Psoas muscle (tissue), 7 donors: ENCODE measurements at regions not wholly inside any gene's neighbourhood (a gene's known extent, or its start where the extent isn't known, plus 50 kb on each side); places are given as distances from the start of the nearest gene placed in this dataset.

Experiments
- ATAC-seq, 4 donors: fragments of 200-7000 bp; cut with Tn5 transposase; one replicate each; pipeline ENCODE4 v1.9.1; 2020; ENCODE audit warnings: moderate library complexity in 3 of 4, mild to moderate bottlenecking in 2 of 4
- DNase-seq, 2 donors: peaks; one replicate each; pipeline ENCODE4 v3.0.0-alpha.2; 2020
- H3K27ac ChIP-seq: fragments of 200-600 bp; one replicate; pipeline ENCODE4 v1.8.0; 2022
- H3K27me3 ChIP-seq, 3 donors: fragments of 200-600 bp in 1 of 3; one replicate each; pipeline versions ENCODE4 v1.6.1 to v1.8.0; 2013 to 2022; ENCODE audit warnings: low read length in 2 of 3, mild to moderate bottlenecking in 2 of 3, moderate library complexity in 1 of 3; ENCODE audit not compliant: insufficient read depth in 3 of 3
- H3K36me3 ChIP-seq, 2 donors: fragments of 200-600 bp in 1 of 2; one replicate each; pipeline versions ENCODE4 v1.6.1 to v1.8.0; 2013 to 2022; ENCODE audit warnings: low read depth in 1 of 2, mild to moderate bottlenecking in 1 of 2, moderate library complexity in 1 of 2; ENCODE audit not compliant: insufficient read depth in 1 of 2
- H3K4me1 ChIP-seq: fragments of 200-600 bp; one replicate; pipeline ENCODE4 v1.8.0; 2022
- H3K4me3 ChIP-seq: fragments of 200-600 bp; one replicate; pipeline ENCODE4 v1.8.0; 2022; ENCODE audit warnings: mild to moderate bottlenecking
- H3K9me3 ChIP-seq: fragments of 200-600 bp; one replicate; pipeline ENCODE4 v1.8.0; 2022
- CTCF ChIP-seq: fragments of 200-600 bp; IDR thresholded peaks from one replicate; pipeline ENCODE4 v1.8.0; 2022; ENCODE audit warnings: antibody characterized with exemption
- WGBS, 3 donors: extraction: QIAGEN DNeasy Blood & Tissue Kit; methylation state at CpG; one replicate each; pipeline versions ENCODE4 v1.1.6 to v1.1.7; 2013; 5-methylcytosine and 5-hydroxymethylcytosine counted together
- intact Hi-C, 2 donors: fragments of 100-400 bp; cut with DNase I; formaldehyde crosslinking; loops; one replicate each; pipeline versions ENCODE4 v1.11.0 to v1.14.2; 2022
- donor health status: healthy with polysubstance abuse.
- donor health status: DM: no; HTN: no; CAD: no; lungs with moderate emphysema.
- donor health status: Bipolar disorder and iron deficiency.
- donor health status: healthy.
- donor health status: DM: yes; HTN: yes; CAD: no.
- donor health status: DM: no; HTN: no; CAD: no.
- donor health status: DM: yes; HTN: yes; CAD: no.

DNA sequence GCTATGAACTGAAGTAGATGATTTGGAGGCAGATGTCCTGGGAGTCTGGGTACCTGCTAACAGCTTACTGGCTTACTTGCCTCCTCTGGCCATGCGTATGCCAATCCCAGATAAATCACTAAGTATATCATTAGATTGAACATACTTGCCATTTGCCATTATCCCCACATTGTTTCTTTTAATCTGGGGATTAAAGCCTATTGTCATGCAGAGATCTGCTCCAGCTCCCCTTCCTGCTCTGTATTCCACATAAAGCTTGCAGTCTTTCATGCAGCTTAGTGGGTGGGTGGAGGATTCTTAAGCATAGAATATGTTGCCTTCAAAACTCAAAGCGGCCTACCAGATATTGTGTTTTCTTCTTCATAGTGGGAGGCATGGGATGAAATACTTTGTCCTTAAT lies 311.8 kb upstream of the MMADHC start:
- Histone ChIP-seq H3K4me3 (no peak overlapping the region), H3K36me3 (no peaks in the 10 kb centered on the region), H3K27me3 (no peaks in the 10 kb centered on the region), H3K9me3 (no peaks in the 10 kb centered on the region), H3K27ac (no peak overlapping the region), H3K4me1 (no peaks in the 10 kb centered on the region)
- 90 to 98% (median 97%) methylated on average over 2 of the region's 2 CpGs for WGBS, 3 donors
- ATAC-seq (no peak), DNase-seq (no peak)
- intact Hi-C loops = no loop called here
- TF ChIP-seq CTCF = no peak

- Histone ChIP-seq H3K36me3 (no peaks in the 10 kb centered on the region), H3K27ac (no peak overlapping the region), H3K4me3 (no peak overlapping the region), H3K9me3 (no peaks in the 10 kb centered on the region), H3K27me3 (no peaks in the 10 kb centered on the region), H3K4me1 (no peaks in the 10 kb centered on the region)
- ATAC-seq = no peak
- TF ChIP-seq CTCF = no peak
- intact Hi-C loops = no loop called here
- WGBS, 3 donors = 68 to 85% (median 76%) methylated on average over 5 of the region's 5 CpGs
- no peak for DNase-seq
These were observed 307.2 kb upstream of the MMADHC start for GRCh38 chr2:149894760-149895159.

DNA sequence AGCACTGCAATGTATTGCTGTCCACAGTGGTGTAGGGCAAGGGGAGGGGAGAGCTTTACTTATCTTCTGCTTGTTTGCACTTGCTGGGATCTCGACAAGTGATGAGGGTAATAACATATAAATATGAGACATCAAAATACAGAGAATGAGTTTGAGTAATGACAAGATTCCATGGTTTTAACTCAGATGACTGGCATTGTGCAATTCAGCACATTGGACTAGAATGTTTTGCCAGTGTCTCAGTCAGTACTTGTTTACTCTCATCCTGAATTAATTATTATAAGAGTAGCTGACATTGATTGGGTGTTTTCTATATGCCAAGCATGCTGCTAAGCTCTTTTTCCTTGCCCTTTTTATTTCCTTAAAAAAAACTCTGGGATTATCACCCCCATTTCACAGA lies 306.7 kb upstream of the MMADHC start:
- Histone ChIP-seq H3K4me3 (no peak overlapping the region), H3K36me3 (no peaks in the 10 kb centered on the region), H3K9me3 (no peaks in the 10 kb centered on the region), H3K27ac (no peak overlapping the region), H3K4me1 (no peaks in the 10 kb centered on the region), H3K27me3 (no peaks in the 10 kb centered on the region)
- DNase-seq = no peak
- intact Hi-C loops = no loop called here
- TF ChIP-seq CTCF = no peak
- WGBS, 3 donors = 89 to 97% (median 91%) methylated on average over 1 of the region's 1 CpG
- no peak for ATAC-seq

GRCh38 chr2:149892563-149892962 lies 305.0 kb upstream of the MMADHC start:
- 51 to 68% (median 60%) methylated on average over 1 of the region's 1 CpG for WGBS, 3 donors
- TF ChIP-seq CTCF = no peak
- no peak for ATAC-seq
- Histone ChIP-seq H3K27me3 (no peaks in the 10 kb centered on the region), H3K4me3 (no peak overlapping the region), H3K36me3 (no peaks in the 10 kb centered on the region), H3K9me3 (no peaks in the 10 kb centered on the region), H3K4me1 (no peaks in the 10 kb centered on the region), H3K27ac (no peak overlapping the region)
- intact Hi-C loops = no loop called here
- DNase-seq = no peak

GRCh38 chr2:149885946-149886345 lies 298.4 kb upstream of the MMADHC start:
- no peak for TF ChIP-seq CTCF
- WGBS, 3 donors = 53 to 66% (median 56%) methylated on average over 2 of the region's 2 CpGs
- H3K27me3 ChIP-seq = no peaks in the 10 kb centered on the region
- H3K9me3 ChIP-seq = no peaks in the 10 kb centered on the region
- H3K4me3 ChIP-seq = no peak overlapping the region
- no peaks in the 10 kb centered on the region for H3K4me1 ChIP-seq
- no peaks in the 10 kb centered on the region for H3K36me3 ChIP-seq
- DNase-seq (no peak), ATAC-seq (no peak)
- intact Hi-C loops = no loop called here
- no peak overlapping the region for H3K27ac ChIP-seq
